Thyroid gland (tissue), 4 donors: ENCODE measurements at regions not wholly inside any gene's neighbourhood (a gene's known extent, or its start where the extent isn't known, plus 50 kb on each side); places are given as distances from the start of the nearest gene placed in this dataset.

Experiments used
- DNase-seq, 2 donors: peaks; one replicate each; pipeline ENCODE4 v3.0.0-alpha.2; 2019
- H3K27ac ChIP-seq, 3 donors: fragments of 200-600 bp; sonication (generic); 1 replicate in 2 of 3; 2 replicates in 1 of 3; pipeline ENCODE4 v1.5.1; 2016 to 2019; ENCODE audit warnings: mild to moderate bottlenecking in 1 of 3, moderate library complexity in 1 of 3
- H3K27me3 ChIP-seq: fragments of 200-600 bp; sonication (generic); one replicate; pipeline ENCODE4 v1.5.1; 2019
- H3K36me3 ChIP-seq, 2 donors: fragments of 200-600 bp; sonication (generic); one replicate each; pipeline ENCODE4 v1.5.1; 2016 to 2019
- H3K4me1 ChIP-seq, 2 donors: fragments of 200-600 bp; sonication (generic); one replicate each; pipeline ENCODE4 v1.5.1; 2017 to 2019
- H3K4me3 ChIP-seq, 3 donors: fragments of 200-600 bp; sonication (generic); replicated peaks in 1 of 3; 1 replicate in 2 of 3; 2 replicates in 1 of 3; pipeline ENCODE4 v1.5.1; 2016; ENCODE audit warnings: mild to moderate bottlenecking in 1 of 3
- H3K9me3 ChIP-seq: fragments of 200-600 bp; sonication (generic); one replicate; pipeline ENCODE4 v1.5.1; 2017
- POLR2A ChIP-seq, 2 donors: fragments of 450-650 bp; IDR thresholded peaks; one replicate each; pipeline ENCODE4 v1.6.1; 2017; ENCODE audit warnings: antibody characterized with exemption in 2 of 2, mild to moderate bottlenecking in 2 of 2, moderate library complexity in 1 of 2
- WGBS, 2 donors: methylation state at CpG; one replicate each; pipeline ENCODE4 v1.1.5; 2017; 5-methylcytosine and 5-hydroxymethylcytosine counted together
- intact Hi-C: fragments of 100-400 bp; cut with DNase I; formaldehyde crosslinking; loops from one replicate; pipeline ENCODE4 v1.15.1; 2023
- TF ChIP-seq, protein P1 (sequence below), 6 experiments: fragments of 200-600 bp in 3 of 6; fragments of 450-650 bp in 3 of 6; sonication (generic) in 3 of 6; IDR thresholded peaks; one replicate each; pipeline ENCODE4 v1.5.1; 2016 to 2019; ENCODE audit warnings: antibody characterized with exemption in 6 of 6, mild to moderate bottlenecking in 2 of 6, inconsistent platforms in 1 of 6, moderate library complexity in 1 of 6

- intact Hi-C loops: no loop called here
- Histone ChIP-seq H3K27ac (no peak overlapping the region), H3K4me3 (no peak overlapping the region), H3K36me3 (no peaks in the 10 kb centered on the region), H3K27me3 (no peaks in the 10 kb centered on the region), H3K4me1 (no peaks in the 10 kb centered on the region), H3K9me3 (no peaks in the 10 kb centered on the region)
- WGBS, 2 donors: 91 to 92% methylated on average over 1 of the region's 1 CpG
- DNase-seq: no peak
- no peak for TF ChIP-seq POLR2A (IDR thresholded peaks at IDR 0.05)
- TF ChIP-seq, protein P1, sequence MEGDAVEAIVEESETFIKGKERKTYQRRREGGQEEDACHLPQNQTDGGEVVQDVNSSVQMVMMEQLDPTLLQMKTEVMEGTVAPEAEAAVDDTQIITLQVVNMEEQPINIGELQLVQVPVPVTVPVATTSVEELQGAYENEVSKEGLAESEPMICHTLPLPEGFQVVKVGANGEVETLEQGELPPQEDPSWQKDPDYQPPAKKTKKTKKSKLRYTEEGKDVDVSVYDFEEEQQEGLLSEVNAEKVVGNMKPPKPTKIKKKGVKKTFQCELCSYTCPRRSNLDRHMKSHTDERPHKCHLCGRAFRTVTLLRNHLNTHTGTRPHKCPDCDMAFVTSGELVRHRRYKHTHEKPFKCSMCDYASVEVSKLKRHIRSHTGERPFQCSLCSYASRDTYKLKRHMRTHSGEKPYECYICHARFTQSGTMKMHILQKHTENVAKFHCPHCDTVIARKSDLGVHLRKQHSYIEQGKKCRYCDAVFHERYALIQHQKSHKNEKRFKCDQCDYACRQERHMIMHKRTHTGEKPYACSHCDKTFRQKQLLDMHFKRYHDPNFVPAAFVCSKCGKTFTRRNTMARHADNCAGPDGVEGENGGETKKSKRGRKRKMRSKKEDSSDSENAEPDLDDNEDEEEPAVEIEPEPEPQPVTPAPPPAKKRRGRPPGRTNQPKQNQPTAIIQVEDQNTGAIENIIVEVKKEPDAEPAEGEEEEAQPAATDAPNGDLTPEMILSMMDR (IDR thresholded peaks at IDR 0.05): no peak
Measured at GRCh38 chr2:201957091-201957490, 76.6 kb upstream of the FZD7 start.

DNA sequence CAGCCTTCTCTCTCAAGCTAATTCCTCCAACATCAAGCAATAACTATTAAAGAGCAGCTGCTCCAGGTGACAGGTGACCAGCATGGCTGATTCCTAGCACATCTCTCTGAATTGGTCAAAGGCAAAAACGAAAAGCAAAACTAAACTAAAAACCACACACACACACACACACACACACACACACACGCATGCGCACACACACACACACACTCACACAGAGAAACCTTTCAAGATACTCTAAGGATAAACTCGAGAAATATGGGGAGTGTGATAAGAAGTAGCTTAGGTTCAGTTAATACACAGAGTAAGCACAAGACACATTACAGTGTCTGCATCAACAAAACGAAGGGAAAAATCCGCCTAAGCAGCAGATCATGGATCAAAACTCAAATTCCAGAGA, 74.5 kb upstream of the FZD7 start:
- no peaks in the 10 kb centered on the region for H3K27me3 ChIP-seq
- WGBS, 2 donors: 66 to 75% methylated on average over 6 of the region's 6 CpGs
- no peak for DNase-seq
- TF ChIP-seq, protein P1 (IDR thresholded peaks at IDR 0.05): no peak
- no peak for TF ChIP-seq POLR2A (IDR thresholded peaks at IDR 0.05)
- no peak overlapping the region for H3K27ac ChIP-seq
- intact Hi-C loops: no loop called here
- no peaks in the 10 kb centered on the region for H3K36me3 ChIP-seq
- no peaks in the 10 kb centered on the region for H3K4me1 ChIP-seq
- no peaks in the 10 kb centered on the region for H3K9me3 ChIP-seq
- H3K4me3 ChIP-seq: no peak overlapping the region

- 59 to 81% methylated on average over 2 of the region's 2 CpGs for WGBS, 2 donors
- Histone ChIP-seq H3K27ac (no peak overlapping the region), H3K4me1 (no peaks in the 10 kb centered on the region), H3K9me3 (no peaks in the 10 kb centered on the region), H3K27me3 (no peaks in the 10 kb centered on the region), H3K4me3 (no peak overlapping the region), H3K36me3 (no peaks in the 10 kb centered on the region)
- no peak for DNase-seq
- TF ChIP-seq, protein P1 (IDR thresholded peaks at IDR 0.05): no peak
- no peak for TF ChIP-seq POLR2A (IDR thresholded peaks at IDR 0.05)
- intact Hi-C loops: no loop called here
Measured at GRCh38 chr2:201959626-201960025, 74.0 kb upstream of the FZD7 start.

DNA sequence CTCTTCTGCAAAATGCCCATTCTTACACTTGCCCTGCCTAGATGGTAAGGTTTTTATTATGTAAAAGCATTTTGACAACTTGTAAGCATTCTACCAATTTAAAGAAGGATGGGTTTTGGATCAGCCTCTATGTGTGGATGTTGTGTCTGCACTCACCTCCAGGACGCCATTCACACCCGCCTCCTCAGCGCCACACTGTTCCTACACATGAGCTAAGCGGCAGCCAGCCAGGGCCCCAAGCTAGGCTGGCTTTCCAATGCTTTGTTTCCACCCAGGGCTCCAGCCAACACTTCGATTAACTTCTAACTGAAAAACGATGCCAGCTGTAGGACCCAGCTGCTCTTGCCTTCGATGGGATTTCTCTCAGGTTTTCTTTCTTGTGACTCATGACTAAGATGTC, 73.3 kb upstream of the FZD7 start:
- intact Hi-C loops: no loop called here
- Histone ChIP-seq H3K27ac (no peak overlapping the region), H3K36me3 (no peaks in the 10 kb centered on the region), H3K9me3 (no peaks in the 10 kb centered on the region), H3K27me3 (no peaks in the 10 kb centered on the region), H3K4me1 (no peaks in the 10 kb centered on the region), H3K4me3 (no peak overlapping the region)
- DNase-seq: no peak
- TF ChIP-seq, protein P1 (IDR thresholded peaks at IDR 0.05): no peak
- TF ChIP-seq POLR2A (IDR thresholded peaks at IDR 0.05): no peak
- WGBS, 2 donors: 84 to 89% methylated on average over 7 of the region's 7 CpGs

GRCh38 chr2:201961401-201961800, 72.3 kb upstream of the FZD7 start:
- no peaks in the 10 kb centered on the region for H3K9me3 ChIP-seq
- TF ChIP-seq, protein P1 (IDR thresholded peaks at IDR 0.05): no peak
- no peak for TF ChIP-seq POLR2A (IDR thresholded peaks at IDR 0.05)
- no peak overlapping the region for H3K4me3 ChIP-seq
- WGBS, 2 donors: 84 to 90% methylated on average over 3 of the region's 3 CpGs
- intact Hi-C loops: no loop called here
- no peaks in the 10 kb centered on the region for H3K27me3 ChIP-seq
- no peak overlapping the region for H3K27ac ChIP-seq
- DNase-seq: no peak
- H3K4me1 ChIP-seq: no peaks in the 10 kb centered on the region
- H3K36me3 ChIP-seq: no peaks in the 10 kb centered on the region
